Stomach (tissue), 4 donors: ENCODE measurements at regions not wholly inside any gene's neighbourhood (a gene's known extent, or its start where the extent isn't known, plus 50 kb on each side); places are given as distances from the start of the nearest gene placed in this dataset.

ENCODE experiments used
- CTCF ChIP-seq, 7 experiments: fragments of 450-650 bp in 4 of 7; fragments of 200-600 bp in 3 of 7; sonication (generic) in 3 of 7; IDR thresholded peaks; one replicate each; pipeline ENCODE4 v1.5.1; 2016 to 2019; ENCODE audit warnings: antibody characterized with exemption in 7 of 7, control low read depth in 2 of 7, mild to moderate bottlenecking in 1 of 7
- EP300 ChIP-seq: sonication (generic); formaldehyde crosslinking; IDR thresholded peaks from one replicate; pipeline ENCODE4 v1.6.1; 2017; ENCODE audit warnings: antibody characterized with exemption
- POLR2A ChIP-seq, 4 donors: fragments of 450-650 bp; IDR thresholded peaks; one replicate each; pipeline ENCODE4 v1.6.1; 2016; ENCODE audit warnings: antibody characterized with exemption in 4 of 4, control low read depth in 2 of 4, mild to moderate bottlenecking in 1 of 4, moderate library complexity in 1 of 4
- POLR2AphosphoS5 ChIP-seq, 3 donors: sonication (generic); formaldehyde crosslinking; IDR thresholded peaks; one replicate each; pipeline ENCODE4 v1.6.1; 2016; ENCODE audit warnings: antibody characterized with exemption in 3 of 3

GRCh38 chr3:103127098-103127630, 692.3 kb downstream of the ZPLD1 start:
- no peak for TF ChIP-seq EP300
- no peak for TF ChIP-seq CTCF (IDR thresholded peaks at IDR 0.05)
- TF ChIP-seq POLR2AphosphoS5 (IDR thresholded peaks at IDR 0.05) = no peak
- no peak for TF ChIP-seq POLR2A (IDR thresholded peaks at IDR 0.05)
